ENCODE measurements at regions not wholly inside any gene's neighbourhood (a gene's known extent, or its start where the extent isn't known, plus 50 kb on each side); places are given as distances from the start of the nearest gene placed in this dataset.
"Not testable (repeated sequence)": the region's sequence is repeated elsewhere in the genome, so short reads cannot be mapped to it uniquely, and the experiment has no call there.

DNA sequence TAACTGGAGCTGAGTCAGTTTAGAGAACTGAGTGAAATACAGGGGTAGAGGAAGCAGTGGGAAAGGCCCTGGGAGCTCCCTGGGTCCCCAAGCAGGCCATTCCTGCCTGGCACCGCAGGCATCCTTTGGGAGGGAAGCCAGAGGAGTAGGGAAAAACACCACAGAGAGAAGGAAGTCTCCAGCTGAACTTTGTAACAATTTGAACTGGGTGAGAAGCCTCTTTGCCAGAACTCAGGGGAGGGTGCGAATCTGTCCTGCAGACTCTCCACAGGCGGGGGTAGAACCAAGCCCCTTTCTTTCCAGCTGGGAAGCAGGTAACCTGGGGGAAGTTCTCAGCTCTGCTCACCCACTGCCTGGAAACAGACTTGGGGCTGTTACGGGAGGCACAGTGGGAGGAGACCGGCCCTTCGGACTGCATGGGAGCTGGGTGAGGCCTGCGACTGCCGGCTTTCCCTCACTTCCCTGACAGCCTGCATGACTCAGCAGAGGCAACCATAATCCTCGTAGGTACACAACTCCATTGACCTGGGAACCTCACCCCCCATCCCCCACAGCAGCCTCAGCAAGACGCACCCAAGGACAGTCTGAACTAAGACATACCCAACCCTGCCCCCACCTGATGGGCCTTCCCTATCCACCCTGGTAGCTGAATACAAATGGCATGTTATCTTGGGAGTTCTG is 110.1 kb downstream of the ARHGAP11B start:
- not testable (repeated sequence) for TF ChIP-seq POLR2A (IDR thresholded peaks at IDR 0.05; ENCODE audit: low read depth, low read length); CHD1 (IDR thresholded peaks at IDR 0.05; ENCODE audit: low read depth, low read length); RB1 (IDR thresholded peaks at IDR 0.05; ENCODE audit: borderline replicate concordance); CHD2 (IDR thresholded peaks at IDR 0.05; ENCODE audit: borderline replicate concordance, low read depth, low read length); JUND (IDR thresholded peaks at IDR 0.05; ENCODE audit: low read depth, low read length); ZZZ3 (IDR thresholded peaks at IDR 0.05; ENCODE audit: control insufficient read depth, insufficient read length, low read depth); RFX5 (IDR thresholded peaks at IDR 0.05; ENCODE audit: low read depth, low read length); SMAD1 (IDR thresholded peaks at IDR 0.05; ENCODE audit: low read depth, partially characterized antibody); ZNF24 (IDR thresholded peaks at IDR 0.05); EZH2 (IDR thresholded peaks at IDR 0.05; ENCODE audit: borderline replicate concordance, control insufficient read depth, low read depth, low read length)
- TF ChIP-seq, protein P1, sequence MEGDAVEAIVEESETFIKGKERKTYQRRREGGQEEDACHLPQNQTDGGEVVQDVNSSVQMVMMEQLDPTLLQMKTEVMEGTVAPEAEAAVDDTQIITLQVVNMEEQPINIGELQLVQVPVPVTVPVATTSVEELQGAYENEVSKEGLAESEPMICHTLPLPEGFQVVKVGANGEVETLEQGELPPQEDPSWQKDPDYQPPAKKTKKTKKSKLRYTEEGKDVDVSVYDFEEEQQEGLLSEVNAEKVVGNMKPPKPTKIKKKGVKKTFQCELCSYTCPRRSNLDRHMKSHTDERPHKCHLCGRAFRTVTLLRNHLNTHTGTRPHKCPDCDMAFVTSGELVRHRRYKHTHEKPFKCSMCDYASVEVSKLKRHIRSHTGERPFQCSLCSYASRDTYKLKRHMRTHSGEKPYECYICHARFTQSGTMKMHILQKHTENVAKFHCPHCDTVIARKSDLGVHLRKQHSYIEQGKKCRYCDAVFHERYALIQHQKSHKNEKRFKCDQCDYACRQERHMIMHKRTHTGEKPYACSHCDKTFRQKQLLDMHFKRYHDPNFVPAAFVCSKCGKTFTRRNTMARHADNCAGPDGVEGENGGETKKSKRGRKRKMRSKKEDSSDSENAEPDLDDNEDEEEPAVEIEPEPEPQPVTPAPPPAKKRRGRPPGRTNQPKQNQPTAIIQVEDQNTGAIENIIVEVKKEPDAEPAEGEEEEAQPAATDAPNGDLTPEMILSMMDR (IDR thresholded peaks at IDR 0.05 in 2 of 3, conservative IDR thresholded peaks at IDR 0.05 in 1 of 3; ENCODE audit: control insufficient read depth in 2 of 3, extremely low read depth in 1 of 3, insufficient read depth in 1 of 3, low read depth in 3 of 3, low read length in 3 of 3), result not testable (repeated sequence)
